ENCODE measurements at regions not wholly inside any gene's neighbourhood (a gene's known extent, or its start where the extent isn't known, plus 50 kb on each side); places are given as distances from the start of the nearest gene placed in this dataset.

DNA sequence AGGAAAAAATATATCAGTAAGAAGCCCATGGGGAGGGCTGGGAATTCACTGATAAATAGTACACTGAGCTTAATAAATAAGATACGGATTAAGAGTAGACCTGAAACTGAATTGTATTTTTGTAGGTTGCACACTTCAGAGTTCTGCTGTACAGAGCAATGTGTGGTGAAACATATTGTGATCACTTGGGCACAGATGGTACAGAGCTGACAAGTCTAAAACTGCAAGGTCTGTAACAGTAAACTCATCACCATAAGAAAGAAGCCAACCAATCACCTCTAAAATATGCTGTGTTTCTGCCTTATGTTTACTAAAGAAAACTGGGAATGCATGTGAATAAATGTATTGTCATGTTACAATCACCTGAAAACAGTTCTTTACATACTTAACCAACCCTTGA lies 360.7 kb downstream of the MRPL39 start:
- CTCF ChIA-PET = no interaction called here
- POLR2A ChIA-PET = no interaction called here
- no peaks in the 10 kb centered on the region for H3K36me3 ChIP-seq (ENCODE audit: control insufficient read depth in 2 of 2, insufficient read depth in 1 of 2, low read length in 2 of 2)
- TF ChIP-seq REPIN1 (tag by site-specific recombination; IDR thresholded peaks at IDR 0.05; ENCODE audit: low read depth) = no peak
- TF ChIP-seq ZNF677 (tag by site-specific recombination; IDR thresholded peaks at IDR 0.05) = no peak
- no peak for TF ChIP-seq SALL2 (tag by site-specific recombination; IDR thresholded peaks at IDR 0.05; ENCODE audit: borderline replicate concordance)
- no peak for TF ChIP-seq ZFP3 (tag by site-specific recombination; IDR thresholded peaks at IDR 0.05; ENCODE audit: low read depth)
- no peak for TF ChIP-seq ZEB2 (tag by site-specific recombination; IDR thresholded peaks at IDR 0.05)
- TF ChIP-seq, protein P1, sequence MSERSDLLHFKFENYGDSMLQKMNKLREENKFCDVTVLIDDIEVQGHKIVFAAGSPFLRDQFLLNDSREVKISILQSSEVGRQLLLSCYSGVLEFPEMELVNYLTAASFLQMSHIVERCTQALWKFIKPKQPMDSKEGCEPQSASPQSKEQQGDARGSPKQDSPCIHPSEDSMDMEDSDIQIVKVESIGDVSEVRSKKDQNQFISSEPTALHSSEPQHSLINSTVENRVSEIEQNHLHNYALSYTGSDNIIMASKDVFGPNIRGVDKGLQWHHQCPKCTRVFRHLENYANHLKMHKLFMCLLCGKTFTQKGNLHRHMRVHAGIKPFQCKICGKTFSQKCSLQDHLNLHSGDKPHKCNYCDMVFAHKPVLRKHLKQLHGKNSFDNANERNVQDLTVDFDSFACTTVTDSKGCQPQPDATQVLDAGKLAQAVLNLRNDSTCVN (tag by site-specific recombination; optimal IDR thresholded peaks at IDR 0.05) = no peak
- TF ChIP-seq, protein P2, sequence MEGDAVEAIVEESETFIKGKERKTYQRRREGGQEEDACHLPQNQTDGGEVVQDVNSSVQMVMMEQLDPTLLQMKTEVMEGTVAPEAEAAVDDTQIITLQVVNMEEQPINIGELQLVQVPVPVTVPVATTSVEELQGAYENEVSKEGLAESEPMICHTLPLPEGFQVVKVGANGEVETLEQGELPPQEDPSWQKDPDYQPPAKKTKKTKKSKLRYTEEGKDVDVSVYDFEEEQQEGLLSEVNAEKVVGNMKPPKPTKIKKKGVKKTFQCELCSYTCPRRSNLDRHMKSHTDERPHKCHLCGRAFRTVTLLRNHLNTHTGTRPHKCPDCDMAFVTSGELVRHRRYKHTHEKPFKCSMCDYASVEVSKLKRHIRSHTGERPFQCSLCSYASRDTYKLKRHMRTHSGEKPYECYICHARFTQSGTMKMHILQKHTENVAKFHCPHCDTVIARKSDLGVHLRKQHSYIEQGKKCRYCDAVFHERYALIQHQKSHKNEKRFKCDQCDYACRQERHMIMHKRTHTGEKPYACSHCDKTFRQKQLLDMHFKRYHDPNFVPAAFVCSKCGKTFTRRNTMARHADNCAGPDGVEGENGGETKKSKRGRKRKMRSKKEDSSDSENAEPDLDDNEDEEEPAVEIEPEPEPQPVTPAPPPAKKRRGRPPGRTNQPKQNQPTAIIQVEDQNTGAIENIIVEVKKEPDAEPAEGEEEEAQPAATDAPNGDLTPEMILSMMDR (tag by site-specific recombination; IDR thresholded peaks at IDR 0.05) = no peak
- no peaks in the 10 kb centered on the region for H3K4me1 ChIP-seq (ENCODE audit: control insufficient read depth, insufficient read depth, low read length)
- no peaks in the 10 kb centered on the region for H3K9me3 ChIP-seq (ENCODE audit: control insufficient read depth, insufficient read depth, low read depth, low read length)
- H3K27ac ChIP-seq (ENCODE audit: extremely low read depth, low read depth, low read length) = no peak overlapping the region
- H3K4me3 ChIP-seq (ENCODE audit: low read depth, low read length) = no peak overlapping the region

DNA sequence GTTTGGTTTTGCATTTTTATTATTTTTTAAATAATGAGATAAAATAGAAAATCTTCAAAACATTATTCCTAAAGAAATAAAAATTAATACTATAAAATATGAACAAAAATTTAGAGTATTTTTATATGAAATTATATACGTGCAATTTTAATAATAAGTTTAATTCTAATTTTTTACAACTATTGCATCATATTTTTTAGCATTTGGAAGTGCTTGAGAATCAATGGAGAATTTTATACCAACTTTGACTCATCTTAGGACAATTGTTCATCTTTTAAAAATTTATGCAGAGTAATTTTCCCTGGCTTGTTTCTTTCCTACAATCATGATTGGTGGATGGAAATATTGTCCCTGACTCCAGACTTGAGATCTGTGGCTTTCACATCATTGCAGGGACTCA lies 362.5 kb downstream of the MRPL39 start:
- CTCF ChIA-PET = no interaction called here
- TF ChIP-seq ZNF701 (tag by site-specific recombination; IDR thresholded peaks at IDR 0.05) (no peak), ZNF214 (tag by site-specific recombination; IDR thresholded peaks at IDR 0.05; ENCODE audit: borderline replicate concordance) (no peak), ZNF155 (tag by site-specific recombination; IDR thresholded peaks at IDR 0.05) (no peak), ZIC2 (tag by site-specific recombination; IDR thresholded peaks at IDR 0.05) (no peak), ZNF266 (tag by site-specific recombination; IDR thresholded peaks at IDR 0.05; ENCODE audit: low read depth) (no peak), ZSCAN23 (tag by site-specific recombination; IDR thresholded peaks at IDR 0.05) (no peak), ZNF121 (tag by site-specific recombination; IDR thresholded peaks at IDR 0.05) (no peak)
- TF ChIP-seq, protein P3, sequence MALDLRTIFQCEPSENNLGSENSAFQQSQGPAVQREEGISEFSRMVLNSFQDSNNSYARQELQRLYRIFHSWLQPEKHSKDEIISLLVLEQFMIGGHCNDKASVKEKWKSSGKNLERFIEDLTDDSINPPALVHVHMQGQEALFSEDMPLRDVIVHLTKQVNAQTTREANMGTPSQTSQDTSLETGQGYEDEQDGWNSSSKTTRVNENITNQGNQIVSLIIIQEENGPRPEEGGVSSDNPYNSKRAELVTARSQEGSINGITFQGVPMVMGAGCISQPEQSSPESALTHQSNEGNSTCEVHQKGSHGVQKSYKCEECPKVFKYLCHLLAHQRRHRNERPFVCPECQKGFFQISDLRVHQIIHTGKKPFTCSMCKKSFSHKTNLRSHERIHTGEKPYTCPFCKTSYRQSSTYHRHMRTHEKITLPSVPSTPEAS (tag by site-specific recombination; IDR thresholded peaks at IDR 0.05) = no peak
- POLR2A ChIA-PET = no interaction called here
- Histone ChIP-seq H3K27ac (ENCODE audit: extremely low read depth, low read depth, low read length) (no peak overlapping the region), H3K4me1 (ENCODE audit: control insufficient read depth, insufficient read depth, low read length) (no peaks in the 10 kb centered on the region), H3K36me3 (ENCODE audit: control insufficient read depth in 2 of 2, insufficient read depth in 1 of 2, low read length in 2 of 2) (no peaks in the 10 kb centered on the region), H3K4me3 (ENCODE audit: low read depth, low read length) (no peak overlapping the region), H3K9me3 (ENCODE audit: control insufficient read depth, insufficient read depth, low read depth, low read length) (no peaks in the 10 kb centered on the region)

DNA sequence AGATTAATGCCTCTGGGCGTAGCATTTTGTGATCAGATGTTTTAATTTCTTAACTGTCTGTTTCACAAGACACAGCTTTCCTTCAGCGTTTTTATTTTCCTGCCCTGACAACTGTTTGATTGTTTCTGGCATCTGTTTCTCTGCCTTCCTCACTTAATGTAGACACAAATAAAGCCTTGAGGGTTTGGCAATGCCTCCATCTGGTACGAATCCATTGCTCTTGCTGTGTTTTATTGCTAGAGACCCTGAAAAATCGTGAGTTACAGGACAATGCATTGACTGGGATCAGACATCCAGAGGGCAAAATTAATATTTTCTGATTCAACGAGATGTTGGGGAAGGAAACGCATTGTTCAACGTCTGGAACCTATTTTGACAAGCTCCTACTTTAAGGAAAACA lies 363.5 kb downstream of the MRPL39 start:
- TF ChIP-seq ZNF16 (tag by site-specific recombination; IDR thresholded peaks at IDR 0.05; ENCODE audit: low read depth) (no peak), MYNN (tag by site-specific recombination; IDR thresholded peaks at IDR 0.05; ENCODE audit: borderline replicate concordance) (no peak), KLF10 (tag by site-specific recombination; IDR thresholded peaks at IDR 0.05) (no peak), ZNF623 (tag by site-specific recombination; IDR thresholded peaks at IDR 0.05) (no peak), WT1 (tag by site-specific recombination; IDR thresholded peaks at IDR 0.05) (no peak), ZNF350 (tag by site-specific recombination; IDR thresholded peaks at IDR 0.05) (no peak), ZNF501 (tag by site-specific recombination; IDR thresholded peaks at IDR 0.05) (no peak), KLF9 (tag by site-specific recombination; IDR thresholded peaks at IDR 0.05; ENCODE audit: low read depth) (no peak), ZNF830 (tag by site-specific recombination; IDR thresholded peaks at IDR 0.05; ENCODE audit: low read depth) (no peak)
- TF ChIP-seq, protein P4, sequence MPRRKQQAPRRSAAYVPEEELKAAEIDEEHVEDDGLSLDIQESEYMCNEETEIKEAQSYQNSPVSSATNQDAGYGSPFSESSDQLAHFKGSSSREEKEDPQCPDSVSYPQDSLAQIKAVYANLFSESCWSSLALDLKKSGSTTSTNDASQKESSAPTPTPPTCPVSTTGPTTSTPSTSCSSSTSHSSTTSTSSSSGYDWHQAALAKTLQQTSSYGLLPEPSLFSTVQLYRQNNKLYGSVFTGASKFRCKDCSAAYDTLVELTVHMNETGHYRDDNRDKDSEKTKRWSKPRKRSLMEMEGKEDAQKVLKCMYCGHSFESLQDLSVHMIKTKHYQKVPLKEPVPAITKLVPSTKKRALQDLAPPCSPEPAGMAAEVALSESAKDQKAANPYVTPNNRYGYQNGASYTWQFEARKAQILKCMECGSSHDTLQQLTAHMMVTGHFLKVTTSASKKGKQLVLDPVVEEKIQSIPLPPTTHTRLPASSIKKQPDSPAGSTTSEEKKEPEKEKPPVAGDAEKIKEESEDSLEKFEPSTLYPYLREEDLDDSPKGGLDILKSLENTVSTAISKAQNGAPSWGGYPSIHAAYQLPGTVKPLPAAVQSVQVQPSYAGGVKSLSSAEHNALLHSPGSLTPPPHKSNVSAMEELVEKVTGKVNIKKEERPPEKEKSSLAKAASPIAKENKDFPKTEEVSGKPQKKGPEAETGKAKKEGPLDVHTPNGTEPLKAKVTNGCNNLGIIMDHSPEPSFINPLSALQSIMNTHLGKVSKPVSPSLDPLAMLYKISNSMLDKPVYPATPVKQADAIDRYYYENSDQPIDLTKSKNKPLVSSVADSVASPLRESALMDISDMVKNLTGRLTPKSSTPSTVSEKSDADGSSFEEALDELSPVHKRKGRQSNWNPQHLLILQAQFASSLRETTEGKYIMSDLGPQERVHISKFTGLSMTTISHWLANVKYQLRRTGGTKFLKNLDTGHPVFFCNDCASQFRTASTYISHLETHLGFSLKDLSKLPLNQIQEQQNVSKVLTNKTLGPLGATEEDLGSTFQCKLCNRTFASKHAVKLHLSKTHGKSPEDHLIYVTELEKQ (tag by site-specific recombination; IDR thresholded peaks at IDR 0.05; ENCODE audit: borderline replicate concordance) = no peak
- H3K4me3 ChIP-seq (ENCODE audit: low read depth, low read length) = no peak overlapping the region
- H3K36me3 ChIP-seq (ENCODE audit: control insufficient read depth in 2 of 2, insufficient read depth in 1 of 2, low read length in 2 of 2) = no peaks in the 10 kb centered on the region
- ChIA-PET CTCF (no interaction called here), POLR2A (no interaction called here)
- H3K27ac ChIP-seq (ENCODE audit: extremely low read depth, low read depth, low read length) = no peak overlapping the region
- no peaks in the 10 kb centered on the region for H3K9me3 ChIP-seq (ENCODE audit: control insufficient read depth, insufficient read depth, low read depth, low read length)
- no peaks in the 10 kb centered on the region for H3K4me1 ChIP-seq (ENCODE audit: control insufficient read depth, insufficient read depth, low read length)

Data from HEK293 (cell line).